GM10266 (cell line): ENCODE measurements at regions not wholly inside any gene's neighbourhood (a gene's known extent, or its start where the extent isn't known, plus 50 kb on each side); places are given as distances from the start of the nearest gene placed in this dataset.

ENCODE experiments used
- DNase-seq: peaks from one replicate; pipeline ENCODE4 v3.0.0; 2012; ENCODE audit errors: extremely low spot score
- CTCF ChIP-seq: IDR thresholded peaks from 2 replicates; pipeline ENCODE4 v1.5.1; 2012; ENCODE audit warnings: mild to moderate bottlenecking, low read depth; ENCODE audit not compliant: control insufficient read depth, insufficient read depth; ENCODE audit errors: missing control alignments

GRCh38 chr15:88391700-88392099, 75.5 kb downstream of the MRPL46 start:
- no peak for DNase-seq

GRCh38 chr15:88391006-88391405, 76.2 kb downstream of the MRPL46 start:
- TF ChIP-seq CTCF = no peak
- no peak for DNase-seq

More at GRCh38 chr15:88391700-88392099, 75.5 kb downstream of the MRPL46 start:
- TF ChIP-seq CTCF = no peak

GRCh38 chr15:88390164-88390901, 76.9 kb downstream of the MRPL46 start:
- no peak for TF ChIP-seq CTCF
- no peak for DNase-seq

GRCh38 chr15:88389120-88389519, 78.1 kb downstream of the MRPL46 start:
- no peak for DNase-seq
- TF ChIP-seq CTCF = no peak

GRCh38 chr15:88388686-88389085, 78.5 kb downstream of the MRPL46 start:
- no peak for DNase-seq
- TF ChIP-seq CTCF = no peak

- DNase-seq = no peak
- TF ChIP-seq CTCF = no peak
Measured at GRCh38 chr15:88385078-88385700, 82.0 kb downstream of the MRPL46 start.

- DNase-seq = no peak
- TF ChIP-seq CTCF = no peak
Measured at GRCh38 chr15:88383354-88383753, 83.8 kb downstream of the MRPL46 start.
